Calu3 (cell line): ENCODE measurements at regions not wholly inside any gene's neighbourhood (a gene's known extent, or its start where the extent isn't known, plus 50 kb on each side); places are given as distances from the start of the nearest gene placed in this dataset.

ENCODE experiments used
- BruUV-seq: library from RNA; stranded (reverse); fragments of 400-500 nt; replicated peaks from 2 replicates; lab custom pipeline; 2021; lab: Mats Ljungman, UMichigan
- CTCF ChIA-PET: fragments of 300-600 bp; sonication (Branson Sonifier 250); formaldehyde crosslinking; loops from one replicate; lab custom pipeline; 2022; ENCODE audit warnings: antibody characterized with exemption; lab: Charles Lee
- DNase-seq: peaks from one replicate; pipeline ENCODE4 v3.0.0; 2022
- H3K27ac Mint-ChIP-seq: one replicate; pipeline ENCODE4 v1.8.0; 2022; ENCODE audit warnings: mixed read lengths; ENCODE audit not compliant: unreplicated experiment
- H3K27me3 Mint-ChIP-seq: one replicate; pipeline ENCODE4 v1.8.0; 2022; ENCODE audit warnings: mixed read lengths; ENCODE audit not compliant: unreplicated experiment
- H3K36me3 Mint-ChIP-seq: one replicate; pipeline ENCODE4 v1.8.0; 2022; ENCODE audit warnings: mild to moderate bottlenecking, moderate library complexity, mixed read lengths; ENCODE audit not compliant: insufficient read depth, unreplicated experiment
- H3K4me1 Mint-ChIP-seq: one replicate; pipeline ENCODE4 v1.8.0; 2022; ENCODE audit warnings: mild to moderate bottlenecking, low read depth, mixed read lengths; ENCODE audit not compliant: unreplicated experiment
- H3K4me3 Mint-ChIP-seq: one replicate; pipeline ENCODE4 v1.8.0; 2022; ENCODE audit warnings: mild to moderate bottlenecking, low read depth, moderate library complexity, mixed read lengths; ENCODE audit not compliant: unreplicated experiment
- H3K9me3 Mint-ChIP-seq: one replicate; pipeline ENCODE4 v1.8.0; 2022; ENCODE audit warnings: low read depth, mixed read lengths; ENCODE audit not compliant: unreplicated experiment
- intact Hi-C: fragments of 100-400 bp; cut with micrococcal nuclease; formaldehyde crosslinking; loops from one replicate; pipeline ENCODE4 v1.10.0; 2022; ENCODE audit not compliant: unreplicated experiment
- TF ChIP-seq, protein P1 (sequence below): fragments of 200-600 bp; IDR thresholded peaks from one replicate; pipeline ENCODE4 v1.8.0; 2022; ENCODE audit warnings: antibody characterized with exemption; ENCODE audit not compliant: unreplicated experiment

DNA sequence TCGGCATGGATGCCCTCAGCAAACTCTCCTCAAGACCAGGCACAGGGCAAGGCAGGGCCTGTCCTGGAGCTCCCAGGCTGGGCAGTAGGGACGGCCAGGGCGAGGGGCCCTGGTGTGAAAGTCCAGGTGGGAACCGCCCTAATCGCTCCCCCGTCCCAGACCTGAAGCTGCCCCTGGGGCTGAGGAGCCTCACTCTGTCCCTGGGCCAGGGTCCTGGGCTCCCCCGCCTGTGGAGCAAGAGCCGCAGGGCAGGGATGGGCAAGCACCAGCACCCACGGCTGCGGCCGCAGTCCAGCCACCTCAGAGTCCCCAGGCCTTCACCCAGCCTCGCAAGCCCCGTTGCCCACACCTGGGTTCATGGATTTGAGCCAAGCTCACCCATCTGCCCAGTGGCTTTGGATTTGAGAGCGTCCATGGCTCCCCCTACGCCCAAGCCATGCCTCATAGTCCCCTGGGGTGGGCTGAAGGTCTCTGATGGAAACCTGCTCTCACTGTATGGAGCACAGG lies 102.4 kb upstream of the C14orf180 start:
- no TSS peak for BruUV-seq
- Mint-ChIP-seq H3K4me1 (no peaks in the 10 kb centered on the region), H3K27ac (no peak overlapping the region), H3K27me3 (peaks cover 76% of the 10 kb centered on the region), H3K36me3 (no peaks in the 10 kb centered on the region), H3K9me3 (no peaks in the 10 kb centered on the region), H3K4me3 (no peak overlapping the region)
- DNase-seq: no peak
- TF ChIP-seq, protein P1, sequence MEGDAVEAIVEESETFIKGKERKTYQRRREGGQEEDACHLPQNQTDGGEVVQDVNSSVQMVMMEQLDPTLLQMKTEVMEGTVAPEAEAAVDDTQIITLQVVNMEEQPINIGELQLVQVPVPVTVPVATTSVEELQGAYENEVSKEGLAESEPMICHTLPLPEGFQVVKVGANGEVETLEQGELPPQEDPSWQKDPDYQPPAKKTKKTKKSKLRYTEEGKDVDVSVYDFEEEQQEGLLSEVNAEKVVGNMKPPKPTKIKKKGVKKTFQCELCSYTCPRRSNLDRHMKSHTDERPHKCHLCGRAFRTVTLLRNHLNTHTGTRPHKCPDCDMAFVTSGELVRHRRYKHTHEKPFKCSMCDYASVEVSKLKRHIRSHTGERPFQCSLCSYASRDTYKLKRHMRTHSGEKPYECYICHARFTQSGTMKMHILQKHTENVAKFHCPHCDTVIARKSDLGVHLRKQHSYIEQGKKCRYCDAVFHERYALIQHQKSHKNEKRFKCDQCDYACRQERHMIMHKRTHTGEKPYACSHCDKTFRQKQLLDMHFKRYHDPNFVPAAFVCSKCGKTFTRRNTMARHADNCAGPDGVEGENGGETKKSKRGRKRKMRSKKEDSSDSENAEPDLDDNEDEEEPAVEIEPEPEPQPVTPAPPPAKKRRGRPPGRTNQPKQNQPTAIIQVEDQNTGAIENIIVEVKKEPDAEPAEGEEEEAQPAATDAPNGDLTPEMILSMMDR: no peak
- CTCF ChIA-PET: no interaction called here
- intact Hi-C loops: no loop called here

DNA sequence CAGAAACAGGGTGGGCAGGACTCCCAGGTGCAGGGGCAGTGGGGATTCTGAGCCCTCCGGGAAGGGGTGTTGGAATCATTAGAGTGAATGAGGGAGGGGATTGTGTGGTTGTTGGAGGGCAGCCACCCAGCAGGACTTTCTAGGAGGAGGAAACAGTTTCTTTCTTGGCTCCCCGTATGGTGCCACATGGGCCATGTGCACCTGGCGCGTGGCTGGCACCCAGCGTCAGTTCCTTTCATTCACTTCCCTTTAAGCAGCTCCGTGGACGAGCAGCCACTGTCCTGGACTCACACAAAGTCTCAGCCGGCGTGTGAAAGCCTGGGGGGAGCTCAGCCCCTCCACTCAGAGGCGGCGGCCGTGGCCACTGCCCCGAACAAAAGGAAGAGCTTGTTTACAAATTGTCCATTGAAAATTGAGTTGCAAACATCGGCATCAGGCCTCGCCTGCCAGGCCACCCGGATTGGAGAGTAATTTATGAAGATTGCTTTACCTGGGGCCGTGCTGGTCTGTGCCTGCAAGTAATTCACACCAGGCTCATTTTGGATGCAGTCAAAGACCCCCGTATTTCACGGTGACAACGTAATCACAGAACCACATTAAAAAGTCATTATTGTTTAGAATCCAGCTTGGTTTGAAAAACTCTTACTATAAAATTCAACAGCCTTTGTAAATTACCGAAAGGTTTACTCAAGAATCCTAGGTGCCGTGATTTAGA lies 101.7 kb upstream of the C14orf180 start:
- no peaks in the 10 kb centered on the region for H3K4me1 Mint-ChIP-seq
- CTCF ChIA-PET: no interaction called here
- TF ChIP-seq, protein P1: no peak
- peaks cover 76% of the 10 kb centered on the region for H3K27me3 Mint-ChIP-seq
- intact Hi-C loops: no loop called here
- H3K4me3 Mint-ChIP-seq: no peak overlapping the region
- BruUV-seq: no TSS peak
- no peak overlapping the region for H3K27ac Mint-ChIP-seq
- H3K36me3 Mint-ChIP-seq: no peaks in the 10 kb centered on the region
- no peak for DNase-seq
- H3K9me3 Mint-ChIP-seq: no peaks in the 10 kb centered on the region

DNA sequence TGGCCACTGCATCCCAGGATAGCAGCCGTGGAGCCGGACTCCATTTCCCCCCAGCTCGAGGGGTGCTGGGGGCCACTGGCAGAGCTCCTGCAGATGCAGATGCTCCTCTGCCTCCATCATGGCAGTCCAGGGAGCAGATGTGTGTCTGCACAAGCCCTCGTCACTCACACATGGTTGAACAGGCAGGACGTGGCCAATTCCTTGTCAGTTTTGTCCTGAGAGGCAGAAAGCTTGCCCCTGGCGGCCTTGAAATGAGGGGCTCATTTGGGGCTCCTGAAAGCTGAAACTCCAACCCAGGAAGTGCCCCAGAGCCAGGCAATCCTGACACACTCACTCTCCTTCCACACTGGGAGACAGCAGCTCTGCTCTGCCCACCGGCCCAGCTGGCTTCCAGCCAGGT lies 100.9 kb upstream of the C14orf180 start:
- Mint-ChIP-seq H3K4me3 (no peak overlapping the region), H3K4me1 (no peaks in the 10 kb centered on the region), H3K36me3 (no peaks in the 10 kb centered on the region), H3K27ac (no peak overlapping the region), H3K27me3 (peaks cover 79% of the 10 kb centered on the region), H3K9me3 (no peaks in the 10 kb centered on the region)
- TF ChIP-seq, protein P1: no peak
- DNase-seq: no peak
- intact Hi-C loops: no loop called here
- BruUV-seq: no TSS peak
- CTCF ChIA-PET: no interaction called here

DNA sequence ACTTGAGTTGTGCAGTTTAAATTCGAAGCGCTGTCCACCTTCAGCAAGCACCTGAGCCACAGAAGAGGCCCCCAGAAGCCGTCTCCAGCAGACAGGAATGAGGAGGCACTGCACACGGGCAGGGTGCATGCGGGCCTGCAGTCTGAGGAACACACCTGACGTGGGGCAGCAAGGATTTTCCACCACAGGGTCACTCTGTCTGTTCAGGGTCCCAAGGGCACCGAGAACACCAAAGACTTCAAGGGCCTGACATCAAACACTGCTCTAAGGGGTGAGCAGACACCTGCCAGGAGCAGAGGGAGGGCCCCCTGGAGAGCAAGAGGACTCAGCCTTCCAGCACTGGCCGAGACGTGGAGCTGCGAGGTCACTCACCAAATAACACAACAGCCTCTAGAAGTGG lies 99.7 kb upstream of the C14orf180 start:
- intact Hi-C loops: no loop called here
- Mint-ChIP-seq H3K27ac (no peak overlapping the region), H3K4me3 (no peak overlapping the region), H3K4me1 (no peaks in the 10 kb centered on the region), H3K36me3 (no peaks in the 10 kb centered on the region), H3K9me3 (no peaks in the 10 kb centered on the region), H3K27me3 (peaks cover 79% of the 10 kb centered on the region)
- no TSS peak for BruUV-seq
- TF ChIP-seq, protein P1: no peak
- CTCF ChIA-PET: no interaction called here
- DNase-seq: no peak
